Activated CD4-positive, alpha-beta T cell treated with anti-CD3 and anti-CD28 coated beads, Interleukin-2, amount 50 U/mL, for 48 hours (primary cell): ENCODE measurements at regions not wholly inside any gene's neighbourhood (a gene's known extent, or its start where the extent isn't known, plus 50 kb on each side); places are given as distances from the start of the nearest gene placed in this dataset.

Source experiments
- DNase-seq, 2 experiments: peaks; one replicate each; pipeline ENCODE4 v3.0.0-alpha.2; 2020

DNA sequence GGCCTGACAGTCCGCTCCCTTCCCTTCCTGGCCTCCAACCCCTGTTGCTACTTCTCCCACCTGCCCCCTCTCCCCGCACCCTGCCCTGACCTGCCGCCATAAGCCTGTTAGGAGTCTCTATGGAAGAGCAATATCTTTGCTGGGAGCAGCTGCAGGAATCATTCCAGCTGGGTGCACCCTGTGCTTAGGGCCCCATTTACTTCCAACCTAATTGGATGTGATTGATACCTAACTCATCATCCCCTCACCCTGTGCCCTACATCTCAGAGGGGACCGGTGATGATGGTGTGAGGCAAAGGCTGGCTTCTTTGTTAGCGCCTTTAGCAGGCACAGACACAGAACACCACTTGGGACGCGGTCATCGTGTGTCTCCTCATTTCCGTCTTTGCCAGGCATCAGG, 80.0 kb upstream of the FAM180A start:
- DNase-seq = no peak

- no peak for DNase-seq
These were observed 78.8 kb upstream of the FAM180A start for GRCh38 chr7:135827391-135827790.

DNA sequence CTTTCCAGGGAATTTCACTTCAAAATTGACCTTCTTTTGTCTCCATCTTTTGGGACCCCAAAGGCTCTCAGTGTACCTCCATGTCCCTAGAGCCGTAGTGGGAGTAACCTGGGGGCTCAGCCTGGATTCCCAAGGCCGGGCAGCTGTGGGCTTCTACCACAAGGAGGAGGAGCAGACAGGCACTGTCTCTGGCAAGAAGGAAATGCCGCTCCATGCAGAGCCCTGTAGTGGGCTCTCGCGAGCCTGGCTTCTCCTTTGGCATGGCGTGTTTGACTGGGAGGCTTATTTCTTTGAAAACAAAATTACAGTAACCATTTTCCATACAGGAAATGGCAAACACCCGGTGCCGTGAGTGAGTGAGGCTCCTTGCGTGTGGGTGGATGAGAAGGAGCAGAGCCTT, 76.8 kb upstream of the FAM180A start:
- no peak for DNase-seq

DNA sequence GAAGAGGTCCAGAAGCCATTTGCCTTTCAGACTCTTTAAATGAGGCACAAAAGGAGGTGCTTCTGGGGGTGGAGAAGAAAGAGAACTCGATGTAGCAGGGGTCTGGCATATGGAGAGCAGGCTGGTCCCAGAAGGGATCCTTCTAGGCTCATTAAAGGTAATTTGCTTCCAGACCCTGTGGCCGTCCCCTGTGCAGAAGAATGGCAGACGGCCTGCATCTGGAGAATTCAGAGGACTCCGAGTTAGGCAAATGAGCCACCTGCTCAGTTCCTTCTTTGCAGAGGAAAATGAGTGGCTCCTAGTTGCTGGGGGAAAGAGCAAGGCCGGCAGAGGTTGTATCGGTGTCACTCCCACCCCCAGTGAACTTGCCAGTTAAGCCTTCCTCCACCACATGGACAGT, 73.8 kb upstream of the FAM180A start:
- no peak for DNase-seq

- no peak for DNase-seq
These were observed 69.0 kb upstream of the FAM180A start for GRCh38 chr7:135817583-135817982.

GRCh38 chr7:135815033-135815432, 66.4 kb upstream of the FAM180A start:
- DNase-seq = no peak

DNA sequence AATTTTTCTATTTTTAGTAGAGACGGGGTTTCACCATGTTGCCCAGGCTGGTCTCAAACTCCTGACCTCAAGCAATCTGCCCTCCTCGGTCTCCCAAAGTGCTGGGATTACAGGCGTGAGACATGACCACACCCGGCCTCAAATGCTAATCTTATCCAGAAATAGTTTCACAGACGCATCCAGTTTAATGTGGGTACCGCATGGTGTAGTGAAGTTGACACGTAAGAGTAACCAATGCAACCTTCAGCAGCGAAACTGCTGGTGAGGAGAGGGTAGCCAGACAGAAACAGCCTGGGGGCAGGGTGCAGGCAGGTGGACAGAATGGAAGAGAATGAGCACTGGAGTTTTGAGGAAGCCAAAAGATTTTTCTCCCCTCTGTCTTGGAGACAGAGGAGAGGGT, 63.5 kb upstream of the FAM180A start:
- no peak for DNase-seq

- no peak for DNase-seq
These were observed 62.9 kb upstream of the FAM180A start for GRCh38 chr7:135811506-135811905.

- DNase-seq = no peak
These were observed 59.6 kb upstream of the FAM180A start for GRCh38 chr7:135808206-135808605.

GRCh38 chr7:135803143-135803542, 54.5 kb upstream of the FAM180A start:
- no peak for DNase-seq

DNA sequence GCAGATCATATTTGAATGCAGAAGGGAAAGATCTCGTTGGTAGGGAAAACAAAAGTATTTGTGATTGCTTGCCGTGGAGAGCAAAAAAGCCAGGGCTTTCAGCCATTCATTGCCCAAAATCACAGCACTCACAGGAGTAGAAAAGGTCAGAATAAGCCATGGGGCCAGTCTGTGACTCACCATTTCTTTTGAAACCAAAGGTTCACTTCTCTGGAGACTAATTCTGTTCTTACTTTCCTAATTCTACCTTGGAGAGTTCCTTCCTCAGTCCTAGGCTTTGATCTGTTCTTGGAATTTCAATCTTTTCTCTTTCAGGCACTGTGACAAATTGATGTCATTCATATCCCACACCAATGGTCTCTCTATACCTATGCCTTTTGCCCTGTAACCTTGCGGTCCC, 54.1 kb upstream of the FAM180A start:
- no peak for DNase-seq

- no peak for DNase-seq
These were observed 53.3 kb upstream of the FAM180A start for GRCh38 chr7:135801877-135802276.

DNA sequence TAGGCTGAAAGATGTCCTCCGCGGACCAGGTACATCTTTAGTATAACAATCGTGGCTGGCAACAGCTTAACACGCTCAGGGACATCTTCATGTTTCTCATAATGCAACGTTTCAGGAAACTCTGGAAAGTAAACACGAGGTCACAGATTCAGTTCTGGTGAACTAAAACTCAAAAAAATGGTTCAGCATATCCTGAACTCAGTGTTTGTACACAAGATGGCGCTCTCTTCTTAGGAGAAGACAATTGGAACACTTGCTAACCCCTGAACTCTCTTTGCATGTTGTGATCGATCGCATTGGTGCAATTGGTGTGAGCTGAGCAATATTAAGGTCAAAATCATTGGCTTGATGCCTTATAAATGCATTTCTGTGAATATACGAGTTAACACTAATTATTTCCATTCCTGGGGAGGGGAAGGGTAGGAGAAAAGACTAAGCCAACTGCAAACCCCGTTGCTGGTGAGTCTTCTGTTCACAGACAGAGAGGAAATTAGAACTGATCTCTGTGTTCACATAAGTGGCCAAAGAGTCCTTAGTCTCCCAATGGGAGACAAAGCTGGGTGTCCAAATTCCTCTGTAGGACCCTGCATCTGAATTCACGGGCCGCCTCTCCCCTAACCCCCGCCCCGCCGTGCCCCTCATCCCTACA, 52.6 kb upstream of the FAM180A start:
- DNase-seq = no peak

GRCh38 chr7:135800560-135800959, 51.9 kb upstream of the FAM180A start:
- no peak for DNase-seq

DNA sequence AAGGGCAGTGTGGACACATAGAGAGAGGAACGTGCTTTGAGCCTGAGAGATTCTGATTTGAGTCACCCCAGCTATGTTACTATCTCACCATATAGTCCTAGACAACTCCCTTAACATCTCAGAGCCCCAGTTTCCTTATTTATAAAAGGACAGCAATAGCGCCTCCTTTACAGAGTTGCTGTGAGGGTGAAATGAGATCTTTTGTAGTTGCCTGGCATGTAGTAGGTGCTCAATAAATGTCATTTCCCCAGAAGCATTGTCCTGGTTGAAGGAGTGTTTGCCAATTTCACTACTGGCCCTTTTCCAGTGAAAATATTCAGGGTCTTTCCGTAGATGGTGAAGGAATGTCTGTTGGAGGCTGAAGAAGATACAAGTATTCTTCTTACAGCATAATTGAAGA, 51.3 kb upstream of the FAM180A start:
- DNase-seq = no peak
